K562 (cell line): ENCODE measurements at regions not wholly inside any gene's neighbourhood (a gene's known extent, or its start where the extent isn't known, plus 50 kb on each side); places are given as distances from the start of the nearest gene placed in this dataset.

Experiments used
- ARNT ChIP-seq, 2 experiments: fragments of 450-650 bp; IDR thresholded peaks; 2 replicates each; pipeline ENCODE4 v1.6.1; 2016; ENCODE audit warnings: mild to moderate bottlenecking in 1 of 2
- BDP1 ChIP-seq: IDR thresholded peaks from 3 replicates; pipeline ENCODE4 v1.6.1; 2011; ENCODE audit not compliant: insufficient read length, insufficient read depth
- KLF1 ChIP-seq: fragments of 450-650 bp; IDR thresholded peaks from 2 replicates; pipeline ENCODE4 v1.6.1; 2016; ENCODE audit warnings: missing genetic modification characterization, missing compliant biosample characterization
- NR2C2 ChIP-seq, 2 experiments: fragments of 200-800 bp in 1 of 2; sonication (Bioruptor generic) in 1 of 2; sonication (generic) in 1 of 2; formaldehyde crosslinking in 1 of 2; IDR thresholded peaks; 2 replicates each; pipeline versions ENCODE4 v1.6.1 to v1.8.0; 2016 to 2022; ENCODE audit warnings: mild to moderate bottlenecking in 1 of 2, missing compliant biosample characterization in 1 of 2, missing genetic modification characterization in 1 of 2, missing genetic modification reagents in 1 of 2
- NR3C1 ChIP-seq: sonication (generic); formaldehyde crosslinking; IDR thresholded peaks from 2 replicates; pipeline ENCODE4 v1.8.1; 2022; ENCODE audit warnings: missing genetic modification reagents
- PURB ChIP-seq: sonication (generic); formaldehyde crosslinking; IDR thresholded peaks from 2 replicates; pipeline ENCODE4 v1.9.0; 2021; ENCODE audit warnings: low read depth, mild to moderate bottlenecking, missing genetic modification reagents
- SMAD1 ChIP-seq: fragments of 150-350 bp; IDR thresholded peaks from 2 replicates; pipeline ENCODE4 v1.6.1; 2014; ENCODE audit warnings: low read length, low read depth; ENCODE audit not compliant: partially characterized antibody
- ZFP1 ChIP-seq: fragments of 450-650 bp; formaldehyde crosslinking; IDR thresholded peaks from 2 replicates; pipeline ENCODE4 v1.4.0; 2020; ENCODE audit warnings: mild to moderate bottlenecking, mixed read lengths
- ZNF668 ChIP-seq: fragments of 250-450 bp; sonication (Bioruptor Pico); IDR thresholded peaks from 2 replicates; pipeline ENCODE4 v1.8.0; 2022; ENCODE audit warnings: mild to moderate bottlenecking, inconsistent platforms
- ZNF75A ChIP-seq: fragments of 450-650 bp; formaldehyde crosslinking; IDR thresholded peaks from 2 replicates; pipeline ENCODE4 v1.4.0; 2020; ENCODE audit warnings: mild to moderate bottlenecking
- TF ChIP-seq, protein P1 (sequence below): fragments of 250-450 bp; sonication (Bioruptor Pico); IDR thresholded peaks from 2 replicates; pipeline ENCODE4 v1.8.0; 2022; ENCODE audit warnings: inconsistent platforms, mild to moderate bottlenecking, moderate library complexity, borderline replicate concordance
- TF ChIP-seq, protein P2 (sequence below), 2 experiments: IDR thresholded peaks; 2 replicates each; pipeline ENCODE4 v1.6.1; 2011; ENCODE audit warnings: borderline replicate concordance in 1 of 2, control low read depth in 1 of 2, low read depth in 1 of 2, low read length in 1 of 2, mild to moderate bottlenecking in 1 of 2, mixed read lengths in 1 of 2, moderate library complexity in 1 of 2; ENCODE audit not compliant: insufficient read depth in 1 of 2, insufficient read length in 1 of 2, poor library complexity in 1 of 2, severe bottlenecking in 1 of 2; ENCODE audit errors: extremely low read depth in 1 of 2
- TF ChIP-seq, protein P3 (sequence below): sonication (generic); formaldehyde crosslinking; IDR thresholded peaks from 2 replicates; pipeline ENCODE4 v1.8.0; 2023; ENCODE audit warnings: mild to moderate bottlenecking, missing genetic modification reagents

DNA sequence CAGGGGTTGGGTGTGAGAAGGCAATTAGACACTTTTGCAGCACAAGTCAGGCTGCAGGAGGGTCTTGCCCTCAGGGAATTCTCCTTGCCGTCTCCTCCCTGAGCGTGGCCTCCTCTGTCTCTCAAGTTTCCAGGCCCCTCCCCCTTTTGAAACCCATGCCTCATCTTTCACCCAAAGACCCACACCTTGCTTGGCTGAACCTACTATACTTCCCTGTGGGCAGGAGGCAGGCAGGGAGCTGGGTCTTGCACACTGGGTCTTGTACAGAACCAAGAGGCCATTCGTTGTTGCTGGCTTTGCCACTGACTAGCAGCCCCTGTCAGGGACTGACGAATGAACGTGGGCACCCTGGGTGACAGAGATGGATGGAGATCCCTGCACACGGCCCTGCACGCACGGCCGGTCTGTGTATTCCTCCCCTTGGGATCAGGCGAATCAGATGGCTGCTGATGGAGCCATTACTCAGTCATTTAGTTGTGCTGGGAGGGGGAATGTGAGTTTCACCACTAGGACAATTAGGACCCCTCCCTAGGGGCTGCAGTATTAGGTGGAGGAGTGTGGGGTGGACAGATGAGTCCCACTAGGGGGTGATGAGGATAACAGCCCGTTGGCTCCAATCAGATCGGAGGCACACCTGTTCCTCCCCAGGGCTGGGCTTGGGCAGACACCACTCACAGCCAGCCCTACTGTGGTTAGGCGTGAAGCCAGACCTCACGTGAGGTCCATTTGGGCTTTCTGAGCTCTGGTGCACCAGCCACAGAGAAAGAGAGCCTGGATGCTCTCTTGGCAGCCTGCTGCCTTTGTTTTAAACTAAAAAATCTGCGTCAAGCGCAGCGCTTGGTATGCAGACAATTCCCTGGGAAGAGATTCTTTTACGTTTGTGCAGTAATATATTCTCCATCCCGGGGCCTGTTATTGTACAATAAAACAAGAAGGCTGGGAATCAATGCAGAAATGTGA, 167.7 kb upstream of the WSCD1 start (continued):
- TF ChIP-seq ZNF75A (CRISPR knock-in tag) (no peak), ZFP1 (CRISPR knock-in tag) (no peak), SMAD1 (no peak), ARNT (IDR thresholded peaks at IDR 0.05) (no peak), NR3C1 (no peak), NR2C2 (CRISPR knock-in tag; IDR thresholded peaks at IDR 0.05) (no peak), NR2C2 (tag; IDR thresholded peaks at IDR 0.05) (no peak), BDP1 (no peak), ZNF668 (CRISPR knock-in tag) (no peak), KLF1 (tag) (no peak), PURB (CRISPR knock-in tag) (no peak)
- TF ChIP-seq, protein P1, sequence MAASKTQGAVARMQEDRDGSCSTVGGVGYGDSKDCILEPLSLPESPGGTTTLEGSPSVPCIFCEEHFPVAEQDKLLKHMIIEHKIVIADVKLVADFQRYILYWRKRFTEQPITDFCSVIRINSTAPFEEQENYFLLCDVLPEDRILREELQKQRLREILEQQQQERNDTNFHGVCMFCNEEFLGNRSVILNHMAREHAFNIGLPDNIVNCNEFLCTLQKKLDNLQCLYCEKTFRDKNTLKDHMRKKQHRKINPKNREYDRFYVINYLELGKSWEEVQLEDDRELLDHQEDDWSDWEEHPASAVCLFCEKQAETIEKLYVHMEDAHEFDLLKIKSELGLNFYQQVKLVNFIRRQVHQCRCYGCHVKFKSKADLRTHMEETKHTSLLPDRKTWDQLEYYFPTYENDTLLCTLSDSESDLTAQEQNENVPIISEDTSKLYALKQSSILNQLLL (CRISPR knock-in tag): no peak
- TF ChIP-seq, protein P2, sequence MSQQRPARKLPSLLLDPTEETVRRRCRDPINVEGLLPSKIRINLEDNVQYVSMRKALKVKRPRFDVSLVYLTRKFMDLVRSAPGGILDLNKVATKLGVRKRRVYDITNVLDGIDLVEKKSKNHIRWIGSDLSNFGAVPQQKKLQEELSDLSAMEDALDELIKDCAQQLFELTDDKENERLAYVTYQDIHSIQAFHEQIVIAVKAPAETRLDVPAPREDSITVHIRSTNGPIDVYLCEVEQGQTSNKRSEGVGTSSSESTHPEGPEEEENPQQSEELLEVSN (IDR thresholded peaks at IDR 0.05; ENCODE audit: borderline replicate concordance in 1 of 2, extremely low read depth in 1 of 2, insufficient read depth in 1 of 2, insufficient read length in 1 of 2, low read depth in 1 of 2, low read length in 1 of 2, poor library complexity in 1 of 2, severe bottlenecking in 1 of 2): no peak
- TF ChIP-seq, protein P3, sequence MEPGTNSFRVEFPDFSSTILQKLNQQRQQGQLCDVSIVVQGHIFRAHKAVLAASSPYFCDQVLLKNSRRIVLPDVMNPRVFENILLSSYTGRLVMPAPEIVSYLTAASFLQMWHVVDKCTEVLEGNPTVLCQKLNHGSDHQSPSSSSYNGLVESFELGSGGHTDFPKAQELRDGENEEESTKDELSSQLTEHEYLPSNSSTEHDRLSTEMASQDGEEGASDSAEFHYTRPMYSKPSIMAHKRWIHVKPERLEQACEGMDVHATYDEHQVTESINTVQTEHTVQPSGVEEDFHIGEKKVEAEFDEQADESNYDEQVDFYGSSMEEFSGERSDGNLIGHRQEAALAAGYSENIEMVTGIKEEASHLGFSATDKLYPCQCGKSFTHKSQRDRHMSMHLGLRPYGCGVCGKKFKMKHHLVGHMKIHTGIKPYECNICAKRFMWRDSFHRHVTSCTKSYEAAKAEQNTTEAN: no peak
